Mononuclear cell (primary cell): ENCODE measurements at regions not wholly inside any gene's neighbourhood (a gene's known extent, or its start where the extent isn't known, plus 50 kb on each side); places are given as distances from the start of the nearest gene placed in this dataset.

Source experiments
- H3K27me3 ChIP-seq: 2 replicates; pipeline ENCODE4 v1.6.0; 2011; ENCODE audit warnings: low read length, control low read depth; ENCODE audit not compliant: insufficient read depth
- H3K4me1 ChIP-seq: 2 replicates; pipeline ENCODE4 v1.5.1; 2011; ENCODE audit warnings: mild to moderate bottlenecking, low read length, control low read depth; ENCODE audit not compliant: insufficient read depth
- H3K4me3 ChIP-seq: 2 replicates; pipeline ENCODE4 v1.5.1; 2011; ENCODE audit warnings: mild to moderate bottlenecking, low read length, moderate library complexity
- H3K9me3 ChIP-seq: 2 replicates; pipeline ENCODE4 v1.5.1; 2011; ENCODE audit warnings: low read depth, mild to moderate bottlenecking, control low read depth, low read length

DNA sequence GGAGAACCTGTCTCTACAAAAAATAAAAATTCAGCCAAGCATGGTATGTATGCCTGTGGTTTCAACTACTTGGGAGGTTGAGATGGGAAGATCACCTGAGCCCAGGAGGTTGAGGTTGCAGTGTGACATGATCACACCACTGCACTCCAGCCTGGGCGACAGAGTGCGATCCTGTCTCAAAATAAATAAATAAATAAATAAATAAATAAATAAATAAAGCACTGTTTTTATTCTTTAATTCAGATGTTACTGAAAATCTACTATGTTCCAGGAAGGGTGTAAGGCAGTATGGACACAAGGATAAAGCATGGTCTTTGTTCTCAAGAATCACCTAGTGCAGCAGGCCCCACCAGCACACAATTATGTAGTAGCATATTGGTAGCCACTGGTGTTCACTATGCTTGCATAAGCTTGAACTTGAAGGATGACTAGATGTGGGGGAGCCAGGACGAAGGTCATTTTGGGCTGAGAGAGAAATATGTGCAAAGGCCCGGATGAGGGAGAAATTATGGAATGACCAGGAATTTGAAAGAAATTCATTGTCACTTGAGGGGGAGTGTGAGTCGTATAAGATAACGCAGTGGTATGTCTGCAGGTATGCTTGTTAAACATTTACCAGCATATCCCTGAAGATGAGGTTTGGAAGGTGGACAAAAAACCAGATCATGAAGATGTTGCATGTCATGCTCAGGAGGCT, 70.2 kb upstream of the CD180 start:
- no peaks in the 10 kb centered on the region for H3K27me3 ChIP-seq
- H3K9me3 ChIP-seq, result no peaks in the 10 kb centered on the region
- no peak overlapping the region for H3K4me3 ChIP-seq
- no peaks in the 10 kb centered on the region for H3K4me1 ChIP-seq

DNA sequence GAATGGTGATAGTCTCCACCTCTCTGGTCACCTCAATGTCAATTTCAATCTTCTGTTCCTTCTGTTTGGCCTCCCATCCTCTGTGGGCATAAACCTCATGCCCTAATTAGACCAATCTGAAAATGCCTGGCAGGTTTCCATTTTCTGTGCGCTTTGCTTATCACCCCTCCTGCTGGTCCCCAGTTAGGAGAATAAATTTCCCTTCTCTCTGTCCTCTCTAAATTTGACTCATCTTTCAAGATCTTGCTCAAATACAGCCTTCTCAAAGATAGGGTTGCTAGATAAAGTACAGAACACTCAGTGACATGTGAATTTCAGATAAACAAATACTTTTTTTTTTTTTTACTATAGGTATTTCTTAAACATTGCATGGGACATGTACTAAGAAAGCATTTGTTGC, 69.4 kb upstream of the CD180 start:
- no peak overlapping the region for H3K4me3 ChIP-seq
- H3K27me3 ChIP-seq, result no peaks in the 10 kb centered on the region
- no peaks in the 10 kb centered on the region for H3K9me3 ChIP-seq
- H3K4me1 ChIP-seq, result no peaks in the 10 kb centered on the region

DNA sequence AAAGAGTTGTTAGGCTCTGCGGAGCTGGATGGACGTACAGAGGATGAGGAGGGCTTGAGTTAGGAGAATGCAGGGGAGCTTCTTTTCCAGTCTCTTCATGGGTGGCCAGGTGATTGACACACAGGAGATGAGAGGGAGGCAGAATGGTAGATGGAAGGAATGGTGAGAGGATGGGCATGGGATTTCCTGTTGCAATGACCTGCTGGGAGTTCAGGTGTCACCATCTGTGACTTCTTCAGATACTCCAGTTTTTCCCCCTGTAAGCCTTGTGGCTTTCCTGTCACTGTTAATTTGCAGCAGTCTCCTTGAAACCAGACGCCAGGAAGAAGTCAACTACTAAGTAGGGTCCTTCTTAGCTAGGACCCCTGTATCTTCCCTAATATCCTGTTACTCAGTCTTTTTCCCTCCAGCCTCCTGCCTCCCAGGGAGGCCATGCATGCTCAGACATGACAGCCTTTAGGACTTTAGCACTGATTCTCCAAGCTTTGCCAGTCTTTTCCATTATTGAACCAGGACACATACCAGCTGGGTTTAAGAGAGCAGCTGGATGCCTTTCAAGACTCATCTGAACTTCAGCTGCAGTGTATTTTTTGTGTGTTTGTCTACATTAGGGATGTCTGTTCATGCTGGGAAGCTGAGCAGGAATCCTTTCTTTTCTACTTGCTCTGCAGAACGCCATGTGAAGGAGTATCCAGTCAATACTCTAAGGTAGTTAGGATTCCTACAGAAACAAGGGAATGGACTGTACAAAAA, 67.2 kb upstream of the CD180 start:
- Histone ChIP-seq H3K4me3 (no peak overlapping the region), H3K4me1 (no peaks in the 10 kb centered on the region), H3K9me3 (no peaks in the 10 kb centered on the region), H3K27me3 (no peaks in the 10 kb centered on the region)

DNA sequence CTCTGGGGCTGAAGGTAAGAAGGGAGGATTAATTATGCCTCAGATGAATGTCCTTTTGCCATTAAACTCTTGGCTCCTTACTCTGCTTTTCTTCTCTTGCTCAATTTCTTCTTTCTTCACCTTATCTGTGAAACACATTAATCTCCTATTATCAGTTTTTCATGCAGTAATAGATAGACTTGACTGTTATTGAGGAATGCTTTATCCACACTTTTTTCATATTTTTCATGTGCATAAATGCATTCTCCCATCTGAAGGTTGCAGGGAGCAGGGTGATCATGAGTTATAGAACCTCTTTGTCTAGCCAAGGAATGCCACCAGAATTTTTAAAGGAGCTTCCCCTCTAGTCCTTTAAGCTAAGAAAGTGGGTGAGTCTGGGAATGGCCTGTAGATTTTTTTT, 66.4 kb upstream of the CD180 start:
- Histone ChIP-seq H3K9me3 (no peaks in the 10 kb centered on the region), H3K27me3 (no peaks in the 10 kb centered on the region), H3K4me3 (no peak overlapping the region), H3K4me1 (no peaks in the 10 kb centered on the region)

DNA sequence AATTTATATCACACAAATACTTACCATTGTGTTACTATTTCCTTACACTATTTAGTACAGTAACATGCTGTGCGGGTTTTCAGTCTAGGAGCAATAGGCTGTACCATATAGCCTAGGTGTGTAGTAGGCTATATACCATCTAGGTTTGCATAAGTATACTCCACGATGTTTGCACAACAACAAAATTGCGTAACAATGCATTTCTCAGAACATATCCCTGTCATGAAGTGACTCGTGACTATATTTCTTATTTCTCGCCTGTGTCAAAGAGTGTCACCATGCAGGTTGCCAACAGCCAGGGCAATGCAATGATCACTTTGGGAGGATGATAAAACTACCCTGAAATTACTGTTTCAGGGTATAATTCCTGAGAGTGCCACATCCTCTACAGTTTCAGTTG, 65.6 kb upstream of the CD180 start:
- no peaks in the 10 kb centered on the region for H3K4me1 ChIP-seq
- no peaks in the 10 kb centered on the region for H3K9me3 ChIP-seq
- no peak overlapping the region for H3K4me3 ChIP-seq
- H3K27me3 ChIP-seq, result no peaks in the 10 kb centered on the region

DNA sequence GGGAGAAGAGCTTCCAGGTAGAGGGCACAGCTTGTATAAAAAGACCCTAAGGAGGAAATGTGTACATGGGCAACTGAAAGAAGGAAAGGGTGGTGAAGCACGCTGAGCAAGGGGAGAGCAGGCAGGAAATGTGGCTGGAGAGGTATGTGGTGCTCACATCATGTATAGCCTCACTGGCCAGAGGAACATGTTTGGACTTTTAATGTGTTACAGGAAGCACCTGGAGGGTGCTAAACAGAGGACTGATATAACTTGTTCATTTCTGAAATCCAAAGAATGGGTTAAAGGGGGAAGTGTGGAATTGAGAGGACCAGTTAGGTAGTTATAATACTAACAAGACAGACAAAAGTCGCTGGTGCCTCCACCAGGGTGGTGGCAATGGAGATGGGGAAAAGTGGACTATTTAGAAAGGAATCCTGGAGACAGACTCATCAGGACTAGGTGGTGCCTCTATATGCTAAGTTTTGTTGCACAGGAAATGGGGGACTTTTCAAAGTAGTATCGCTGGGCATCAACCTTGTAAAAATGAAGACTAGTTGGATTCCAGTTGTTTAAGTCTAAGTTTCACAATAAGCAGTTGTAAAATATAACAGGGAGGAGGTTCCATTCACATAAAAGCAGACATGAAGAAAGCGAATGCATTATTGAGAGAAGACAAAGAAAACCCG, 63.1 kb upstream of the CD180 start:
- Histone ChIP-seq H3K4me3 (no peak overlapping the region), H3K4me1 (no peaks in the 10 kb centered on the region), H3K9me3 (no peaks in the 10 kb centered on the region), H3K27me3 (no peaks in the 10 kb centered on the region)

DNA sequence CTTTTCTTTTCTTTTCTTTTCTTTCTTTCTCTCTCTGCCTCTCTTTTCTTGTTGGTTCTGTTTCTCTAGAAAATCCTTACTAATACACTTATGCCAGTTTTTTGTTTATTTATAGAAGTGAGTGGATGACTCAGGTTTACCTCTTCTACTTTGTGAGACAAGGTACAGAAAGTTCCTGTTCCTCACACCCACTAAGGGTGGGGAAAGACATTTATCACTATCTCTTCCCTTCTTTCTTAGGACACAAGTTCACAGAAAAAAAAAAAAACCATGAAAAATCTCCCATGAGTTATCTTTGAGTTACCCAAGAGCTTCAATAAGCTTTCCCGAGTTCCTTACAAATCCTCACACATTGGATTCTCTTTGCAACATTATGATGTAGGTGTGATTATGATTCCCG, 60.9 kb upstream of the CD180 start:
- Histone ChIP-seq H3K9me3 (no peaks in the 10 kb centered on the region), H3K27me3 (no peaks in the 10 kb centered on the region), H3K4me3 (no peak overlapping the region), H3K4me1 (no peaks in the 10 kb centered on the region)

DNA sequence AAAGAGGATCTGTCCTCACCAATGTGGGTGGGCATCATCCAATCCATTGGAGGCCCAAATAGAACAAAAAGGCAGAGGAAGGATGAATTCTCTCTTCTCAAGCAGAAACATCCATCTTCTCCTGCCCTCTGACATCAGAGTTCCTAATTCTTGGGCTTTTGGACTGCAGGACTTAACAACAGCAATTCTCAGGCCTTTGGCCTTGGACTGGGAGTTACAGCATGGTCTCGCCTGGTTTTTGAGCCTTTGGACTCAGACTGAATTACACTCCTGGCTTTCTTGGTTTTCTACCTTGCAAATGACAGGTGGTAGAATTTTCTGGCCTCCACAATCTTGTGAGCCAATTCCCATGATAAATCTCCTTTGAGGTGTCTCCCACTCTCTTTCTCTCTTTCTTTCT, 60.5 kb upstream of the CD180 start:
- H3K9me3 ChIP-seq, result no peaks in the 10 kb centered on the region
- no peaks in the 10 kb centered on the region for H3K4me1 ChIP-seq
- no peak overlapping the region for H3K4me3 ChIP-seq
- H3K27me3 ChIP-seq, result no peaks in the 10 kb centered on the region

DNA sequence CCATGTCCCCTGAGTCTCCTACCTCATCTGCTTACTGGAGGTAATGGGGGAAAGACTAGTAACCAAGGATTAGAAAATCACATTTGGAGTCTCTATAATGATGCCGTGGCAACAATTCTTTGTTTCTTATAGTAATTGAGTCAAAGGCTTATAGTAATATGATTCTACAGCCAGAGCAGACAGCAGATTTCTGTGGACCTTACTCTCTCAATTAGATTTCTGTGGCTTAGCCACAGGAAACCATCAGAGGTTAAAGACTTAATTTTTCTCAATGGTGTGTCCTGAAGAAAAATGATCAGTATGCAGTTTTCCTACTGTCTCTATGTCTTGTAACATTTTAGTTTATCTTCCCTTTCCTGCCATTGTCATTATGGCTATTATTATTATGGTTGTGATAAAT, 59.3 kb upstream of the CD180 start:
- Histone ChIP-seq H3K4me3 (no peak overlapping the region), H3K27me3 (no peaks in the 10 kb centered on the region), H3K9me3 (no peaks in the 10 kb centered on the region), H3K4me1 (no peaks in the 10 kb centered on the region)

DNA sequence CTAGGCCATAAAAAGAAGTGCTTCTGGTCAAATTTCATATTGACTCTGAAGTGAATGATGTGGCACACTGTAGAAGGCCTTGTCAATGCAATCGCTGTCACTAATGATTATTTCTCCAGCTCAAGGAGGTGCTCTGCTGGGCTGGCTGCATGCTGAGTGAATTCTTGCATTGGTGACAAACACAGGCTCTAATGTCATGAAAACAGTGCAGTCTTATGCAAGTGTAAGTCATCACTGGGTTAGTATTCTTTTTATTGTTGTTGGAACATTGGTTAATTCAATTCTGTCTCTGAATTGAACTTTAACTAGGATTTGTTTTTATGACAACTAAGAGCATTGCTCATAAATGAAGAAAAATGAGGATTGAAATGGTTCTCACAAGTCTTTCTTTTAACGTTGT, 57.3 kb upstream of the CD180 start:
- Histone ChIP-seq H3K9me3 (no peaks in the 10 kb centered on the region), H3K4me3 (no peak overlapping the region), H3K27me3 (no peaks in the 10 kb centered on the region), H3K4me1 (no peaks in the 10 kb centered on the region)

DNA sequence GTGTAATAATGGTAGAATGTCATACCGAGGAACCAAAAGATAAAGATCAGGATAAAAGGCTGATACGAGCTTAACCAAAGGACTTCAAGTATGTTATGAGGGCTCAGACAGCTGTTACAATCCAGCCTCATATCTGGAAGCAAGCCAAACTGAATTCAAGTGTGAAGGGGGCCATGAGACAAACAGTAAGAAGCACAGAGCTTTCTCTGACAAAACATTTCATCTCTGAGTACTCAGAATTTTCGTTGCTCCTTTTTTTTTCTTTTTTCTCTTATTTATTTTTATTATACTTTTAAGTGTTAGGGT, 52.9 kb upstream of the CD180 start:
- H3K4me3 ChIP-seq, result no peak overlapping the region
- no peaks in the 10 kb centered on the region for H3K9me3 ChIP-seq
- peaks cover 9% of the 10 kb centered on the region for H3K4me1 ChIP-seq
- H3K27me3 ChIP-seq, result no peaks in the 10 kb centered on the region

DNA sequence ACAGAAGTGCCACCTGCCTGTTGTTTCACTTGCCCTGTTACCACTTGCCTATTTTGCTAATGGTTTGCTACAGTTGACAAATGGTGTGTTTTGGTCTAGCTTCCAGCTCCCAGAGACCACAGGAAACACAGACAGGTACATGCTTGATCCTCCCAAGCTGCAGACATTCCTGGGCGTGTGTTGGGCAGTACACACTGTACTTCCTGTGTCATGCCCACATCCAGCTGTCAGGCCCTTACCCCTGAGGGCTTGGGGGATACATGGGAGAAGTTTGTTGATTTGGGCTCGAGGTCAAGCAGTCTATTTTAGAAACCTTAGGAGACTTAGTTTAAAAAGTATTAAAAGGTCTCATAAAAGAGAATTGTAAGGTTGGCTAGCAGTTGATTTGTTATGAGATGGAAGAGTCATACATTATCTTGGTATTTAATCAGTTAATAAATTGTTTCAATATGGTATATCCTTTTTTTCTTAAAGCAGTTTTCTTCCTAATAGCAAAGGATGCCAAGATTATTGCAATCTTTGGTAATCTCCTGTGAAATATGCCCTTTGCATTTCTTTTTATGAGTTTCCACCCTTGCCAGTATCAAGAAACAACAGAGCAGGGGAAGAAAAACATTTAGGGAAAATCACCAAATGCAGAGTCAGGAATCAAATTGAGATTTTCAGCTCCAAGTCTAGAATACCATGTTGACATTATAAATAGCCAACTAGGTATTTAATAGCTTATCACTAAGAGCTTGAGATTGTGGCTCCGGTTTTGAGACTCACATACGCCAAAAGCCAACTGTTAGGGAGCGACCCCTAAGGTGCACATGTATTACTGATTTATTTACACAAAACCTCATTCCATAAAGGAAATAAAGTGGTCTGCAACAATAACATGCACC, 52.3 kb upstream of the CD180 start:
- H3K4me1 ChIP-seq, result peaks cover 9% of the 10 kb centered on the region
- H3K27me3 ChIP-seq, result no peaks in the 10 kb centered on the region
- H3K4me3 ChIP-seq, result no peak overlapping the region
- H3K9me3 ChIP-seq, result no peaks in the 10 kb centered on the region

DNA sequence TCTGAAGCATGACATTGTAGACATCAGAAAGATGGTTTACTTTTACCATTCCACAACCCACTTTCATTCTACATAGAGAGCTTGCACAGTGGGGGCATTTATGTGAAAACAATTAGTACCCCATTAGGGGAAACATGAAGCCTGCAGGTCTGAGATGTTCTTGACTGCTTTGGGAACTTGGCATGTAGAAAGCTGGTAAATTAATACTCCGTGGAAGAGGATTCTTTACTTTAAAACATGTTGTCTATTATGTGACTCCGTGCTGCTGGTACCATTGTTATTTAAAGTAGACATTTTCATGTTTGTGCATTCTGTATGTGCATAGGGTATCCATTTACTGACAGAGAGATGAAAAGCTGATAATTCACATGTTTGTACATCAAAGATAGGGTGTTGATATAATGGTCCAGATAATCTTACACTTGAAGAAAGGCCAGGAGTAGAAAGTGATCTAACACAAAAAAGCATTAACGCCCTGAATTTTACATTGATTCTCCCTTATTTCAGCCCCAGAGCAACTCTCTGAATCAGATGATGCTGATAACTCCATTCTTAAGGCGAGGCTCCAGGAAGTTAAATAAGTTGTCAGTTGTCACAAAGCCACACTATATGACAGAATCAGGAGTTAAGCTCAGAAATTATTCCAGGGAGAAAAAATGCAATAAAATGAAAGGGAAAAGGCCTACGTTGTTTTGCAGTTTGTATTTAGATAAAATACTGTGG, 50.1 kb upstream of the CD180 start:
- Histone ChIP-seq H3K27me3 (no peaks in the 10 kb centered on the region), H3K9me3 (no peaks in the 10 kb centered on the region), H3K4me1 (peaks cover 9% of the 10 kb centered on the region), H3K4me3 (no peak overlapping the region)
